Daoy (cell line): ENCODE measurements at regions not wholly inside any gene's neighbourhood (a gene's known extent, or its start where the extent isn't known, plus 50 kb on each side); places are given as distances from the start of the nearest gene placed in this dataset.

Experiments used
- DNase-seq: peaks from one replicate; pipeline ENCODE4 v3.0.0-alpha.2; 2015; ENCODE audit warnings: low read depth

DNA sequence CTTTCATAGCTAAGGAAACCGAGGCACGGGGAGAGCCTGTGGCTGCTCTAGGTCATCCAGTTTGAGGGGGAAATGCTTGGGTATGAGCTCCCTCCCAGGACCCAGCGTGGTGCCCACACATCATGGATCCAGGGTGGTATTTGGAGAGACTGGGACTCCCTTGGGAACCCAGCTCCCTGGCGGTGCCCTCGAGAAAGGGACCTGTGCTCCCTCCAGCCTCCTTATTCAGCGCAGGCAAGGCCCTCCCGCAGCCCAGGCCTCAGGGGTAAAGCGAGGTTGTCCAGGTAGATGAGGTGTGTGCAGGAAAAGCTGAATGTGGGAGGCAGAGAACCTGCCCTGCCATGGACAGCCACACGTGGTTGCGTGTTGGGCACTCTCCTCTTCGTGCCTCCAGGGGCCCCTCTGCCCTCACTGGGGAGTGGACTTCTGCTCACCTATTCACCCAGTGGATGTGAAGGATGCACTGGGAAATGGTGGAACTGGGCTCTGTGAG, 53.8 kb upstream of the GPR78 start:
- DNase-seq = no peak

DNA sequence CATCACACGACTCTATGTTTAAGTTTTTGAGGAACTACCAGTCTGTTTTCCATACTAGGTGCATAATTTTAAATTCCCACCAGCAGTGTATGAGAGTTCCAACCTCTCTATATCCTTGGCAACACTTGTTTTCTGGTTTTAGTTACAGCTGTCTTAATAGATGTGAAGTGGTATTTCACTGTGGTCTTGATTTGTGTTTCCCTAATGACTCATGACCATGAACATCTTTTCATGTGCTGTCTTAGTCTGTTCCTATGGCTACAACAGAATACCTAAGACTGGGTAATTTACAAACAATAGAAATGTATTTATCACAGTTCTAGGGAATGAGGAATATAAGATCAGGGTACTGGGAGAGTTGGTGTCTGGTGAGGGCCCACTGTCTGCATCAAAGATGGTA, 51.5 kb upstream of the GPR78 start:
- DNase-seq = peak; percentile 59
